ENCODE measurements at regions not wholly inside any gene's neighbourhood (a gene's known extent, or its start where the extent isn't known, plus 50 kb on each side); places are given as distances from the start of the nearest gene placed in this dataset.

- H3K4me3 ChIP-seq (replicated peaks; ENCODE audit: low read depth, low read length): no peak overlapping the region
- TF ChIP-seq CTCF (IDR thresholded peaks at IDR 0.05; ENCODE audit: low read depth, low read length, missing control alignments): no peak
- DNase-seq (ENCODE audit: extremely low read depth, low read depth): no peak
Measured at GRCh38 chr3:83039422-83039821, 1278.0 kb upstream of the GBE1 start.

- no peak overlapping the region for H3K4me3 ChIP-seq (replicated peaks; ENCODE audit: low read depth, low read length)
- no peak for DNase-seq (ENCODE audit: extremely low read depth, low read depth)
- no peak for TF ChIP-seq CTCF (IDR thresholded peaks at IDR 0.05; ENCODE audit: low read depth, low read length, missing control alignments)
Measured at GRCh38 chr3:83035704-83036010, 1274.2 kb upstream of the GBE1 start.

GRCh38 chr3:83034806-83035703 lies 1273.6 kb upstream of the GBE1 start:
- no peak overlapping the region for H3K4me3 ChIP-seq (replicated peaks; ENCODE audit: low read depth, low read length)
- TF ChIP-seq CTCF (IDR thresholded peaks at IDR 0.05; ENCODE audit: low read depth, low read length, missing control alignments): no peak
- DNase-seq (ENCODE audit: extremely low read depth, low read depth): no peak

GRCh38 chr3:83033133-83033532 lies 1271.7 kb upstream of the GBE1 start:
- no peak for DNase-seq (ENCODE audit: extremely low read depth, low read depth)
- no peak for TF ChIP-seq CTCF (IDR thresholded peaks at IDR 0.05; ENCODE audit: low read depth, low read length, missing control alignments)
- H3K4me3 ChIP-seq (replicated peaks; ENCODE audit: low read depth, low read length): no peak overlapping the region

- TF ChIP-seq CTCF (IDR thresholded peaks at IDR 0.05; ENCODE audit: low read depth, low read length, missing control alignments): no peak
- no peak overlapping the region for H3K4me3 ChIP-seq (replicated peaks; ENCODE audit: low read depth, low read length)
- DNase-seq (ENCODE audit: extremely low read depth, low read depth): no peak
Measured at GRCh38 chr3:83023086-83023485, 1261.6 kb upstream of the GBE1 start.

- TF ChIP-seq CTCF (IDR thresholded peaks at IDR 0.05; ENCODE audit: low read depth, low read length, missing control alignments): no peak
- no peak for DNase-seq (ENCODE audit: extremely low read depth, low read depth)
- no peak overlapping the region for H3K4me3 ChIP-seq (replicated peaks; ENCODE audit: low read depth, low read length)
Measured at GRCh38 chr3:83011481-83011880, 1250.0 kb upstream of the GBE1 start.

- no peak for TF ChIP-seq CTCF (IDR thresholded peaks at IDR 0.05; ENCODE audit: low read depth, low read length, missing control alignments)
- H3K4me3 ChIP-seq (replicated peaks; ENCODE audit: low read depth, low read length): no peak overlapping the region
- DNase-seq (ENCODE audit: extremely low read depth, low read depth): no peak
Measured at GRCh38 chr3:83003917-83004316, 1242.5 kb upstream of the GBE1 start.

Data from HFF-Myc (cell line).